HepG2 (cell line): ENCODE measurements at regions not wholly inside any gene's neighbourhood (a gene's known extent, or its start where the extent isn't known, plus 50 kb on each side); places are given as distances from the start of the nearest gene placed in this dataset.

ENCODE experiments used
- ATAC-seq: fragments of 200-7000 bp; cut with Tn5 transposase; 3 replicates; pipeline ENCODE4 v1.9.1; 2020; ENCODE audit warnings: mild to moderate bottlenecking, moderate library complexity
- BruUV-seq: library from RNA; stranded (reverse); fragments of 400-500 nt; replicated peaks from 2 replicates; lab custom pipeline; 2021; lab: Mats Ljungman, UMichigan
- CTCF ChIA-PET: fragments of 300-600 bp; formaldehyde crosslinking; extraction: SDS; loops from one replicate; lab custom pipeline; 2021; ENCODE audit warnings: low total read pairs, inconsistent platforms, low intra/inter-chr PET ratio; lab: Yijun Ruan, JAX
- POLR2A ChIA-PET: fragments of 350-600 bp; sonication (Branson Sonifier 250); formaldehyde crosslinking; loops from one replicate; lab custom pipeline; 2020; ENCODE audit warnings: antibody characterized with exemption, inconsistent platforms; lab: Yijun Ruan, JAX
- DNase-seq: peaks from one replicate; pipeline ENCODE4 v3.0.0-alpha.2; 2015; ENCODE audit warnings: low spot score
- FAIRE-seq: peaks from 3 replicates; lab custom pipeline; 2011; peaks lifted over from hg19 to GRCh38; lab: Jason Lieb, UNC
- H2AFZ ChIP-seq: one replicate; pipeline ENCODE4 v1.6.1; 2011; ENCODE audit warnings: low read length, inconsistent platforms
- H3K27ac ChIP-seq: fragments of 300-600 bp; 3 replicates; pipeline ENCODE4 v1.8.0; 2011; ENCODE audit warnings: mixed run types, mild to moderate bottlenecking, mixed read lengths, low read length, inconsistent platforms; ENCODE audit not compliant: insufficient read depth; ENCODE audit errors: extremely low read length
- H3K27me3 ChIP-seq, 2 experiments: fragments of 200-600 bp in 1 of 2; 2 replicates in 1 of 2; 3 replicates in 1 of 2; pipeline versions ENCODE4 v1.6.0 to v1.8.0; 2011; ENCODE audit warnings: low read length in 2 of 2, mild to moderate bottlenecking in 2 of 2, moderate library complexity in 2 of 2, inconsistent platforms in 1 of 2; ENCODE audit not compliant: insufficient read depth in 2 of 2, control insufficient read depth in 1 of 2
- H3K36me3 ChIP-seq, 2 experiments: fragments of 200-600 bp in 1 of 2; replicated peaks in 1 of 2; 2 replicates in 1 of 2; 3 replicates in 1 of 2; pipeline versions ENCODE4 v1.5.1 to v1.8.0; 2011; ENCODE audit warnings: low read length in 2 of 2, inconsistent platforms in 1 of 2; ENCODE audit not compliant: insufficient read depth in 2 of 2, control insufficient read depth in 1 of 2
- H3K4me1 ChIP-seq: 2 replicates; pipeline ENCODE4 v1.5.1; 2012; ENCODE audit warnings: low read length, inconsistent platforms; ENCODE audit not compliant: insufficient read depth
- H3K4me2 ChIP-seq: 2 replicates; pipeline ENCODE4 v1.6.0; 2011; ENCODE audit warnings: low read depth, low read length, inconsistent platforms
- H3K4me3 ChIP-seq, 3 experiments: fragments of 200-600 bp in 1 of 3; sonication (generic), shearing (Covaris generic) in 1 of 3; replicated peaks in 1 of 3; 2 replicates each; pipeline ENCODE4 v1.5.1; 2011 to 2016; ENCODE audit warnings: low read length in 3 of 3, inconsistent platforms in 2 of 3, low read depth in 2 of 3, mild to moderate bottlenecking in 2 of 3, control low read depth in 1 of 3, mixed read lengths in 1 of 3; ENCODE audit not compliant: insufficient read depth in 1 of 3
- H3K79me2 ChIP-seq: one replicate; pipeline ENCODE4 v1.6.1; 2011; ENCODE audit warnings: low read length, inconsistent platforms; ENCODE audit not compliant: insufficient read depth
- H3K9ac ChIP-seq: 2 replicates; pipeline ENCODE4 v1.6.0; 2011; ENCODE audit warnings: mild to moderate bottlenecking, low read depth, low read length, inconsistent platforms; ENCODE audit not compliant: insufficient read depth
- H3K9me3 ChIP-seq: 2 replicates; pipeline ENCODE4 v1.5.1; 2012; ENCODE audit warnings: mild to moderate bottlenecking, low read length
- H4K20me1 ChIP-seq: 2 replicates; pipeline ENCODE4 v1.6.0; 2011; ENCODE audit warnings: inconsistent platforms, mild to moderate bottlenecking, low read length, moderate library complexity; ENCODE audit not compliant: insufficient read depth
- ARHGAP35 ChIP-seq: sonication (generic); formaldehyde crosslinking; IDR thresholded peaks from 2 replicates; pipeline ENCODE4 v1.9.0; 2022; ENCODE audit warnings: mild to moderate bottlenecking, inconsistent platforms, moderate library complexity, missing genetic modification reagents, borderline replicate concordance
- ATF1 ChIP-seq: IDR thresholded peaks from 2 replicates; pipeline ENCODE4 v1.6.1; 2016; ENCODE audit warnings: mild to moderate bottlenecking, control low read depth
- CBX2 ChIP-seq, 2 experiments: fragments of 200-600 bp in 1 of 2; sonication (generic); formaldehyde crosslinking in 1 of 2; IDR thresholded peaks; 2 replicates each; pipeline versions ENCODE4 v1.7.0 to v1.8.1; 2018 to 2022; ENCODE audit warnings: low read depth in 2 of 2, low read length in 1 of 2, mild to moderate bottlenecking in 1 of 2, missing genetic modification reagents in 1 of 2
- ERF ChIP-seq: IDR thresholded peaks from 2 replicates; pipeline ENCODE4 v1.6.1; 2018; ENCODE audit warnings: missing biosample characterization, missing genetic modification reagents
- HDAC2 ChIP-seq: sonication (generic); formaldehyde crosslinking; IDR thresholded peaks from 2 replicates; pipeline ENCODE4 v1.4.0; 2020; ENCODE audit warnings: missing genetic modification reagents
- KAT8 ChIP-seq: IDR thresholded peaks from 2 replicates; pipeline ENCODE4 v1.6.1; 2016; ENCODE audit warnings: missing genetic modification reagents, missing compliant biosample characterization
- MAFF ChIP-seq: IDR thresholded peaks from 2 replicates; pipeline ENCODE4 v1.6.1; 2011; ENCODE audit warnings: low read depth, low read length, improper control_type of control experiment
- ZMYM2 ChIP-seq: sonication (generic); formaldehyde crosslinking; IDR thresholded peaks from 2 replicates; pipeline ENCODE4 v1.8.0; 2022; ENCODE audit warnings: mild to moderate bottlenecking, missing genetic modification reagents
- ZNF292 ChIP-seq: sonication (generic); formaldehyde crosslinking; IDR thresholded peaks from 2 replicates; pipeline ENCODE4 v1.8.1; 2022; ENCODE audit warnings: mild to moderate bottlenecking, low read depth, missing genetic modification reagents, borderline replicate concordance
- ZNF468 ChIP-seq: sonication (generic); formaldehyde crosslinking; IDR thresholded peaks from 2 replicates; pipeline ENCODE4 v1.8.0; 2022; ENCODE audit warnings: mild to moderate bottlenecking, moderate library complexity, missing genetic modification reagents
- ZNF570 ChIP-seq: sonication (generic); formaldehyde crosslinking; IDR thresholded peaks from 2 replicates; pipeline ENCODE4 v1.4.0; 2020; ENCODE audit warnings: mild to moderate bottlenecking, missing genetic modification reagents, borderline replicate concordance
- ZNF644 ChIP-seq: IDR thresholded peaks from 2 replicates; pipeline ENCODE4 v1.6.1; 2016; ENCODE audit warnings: low read depth
- ZNF761 ChIP-seq: sonication (generic); formaldehyde crosslinking; conservative IDR thresholded peaks from 2 replicates; pipeline ENCODE4 v1.4.0; 2020; ENCODE audit warnings: mild to moderate bottlenecking, missing genetic modification reagents
- ZNF782 ChIP-seq: sonication (generic); formaldehyde crosslinking; IDR thresholded peaks from 2 replicates; pipeline ENCODE4 v1.4.0; 2020; ENCODE audit warnings: missing genetic modification reagents, mild to moderate bottlenecking, borderline replicate concordance
- ZUFSP ChIP-seq: sonication (generic); formaldehyde crosslinking; IDR thresholded peaks from 2 replicates; pipeline ENCODE4 v1.9.0; 2021; ENCODE audit warnings: missing genetic modification reagents, mild to moderate bottlenecking, borderline replicate concordance
- WGBS: methylation state at CpG from one replicate; pipeline ENCODE4 v1.1.6; 2017; ENCODE audit warnings: low lambda C conversion rate; 5-methylcytosine and 5-hydroxymethylcytosine counted together
- in situ Hi-C: cut with HindIII; loops from 2 replicates; pipeline ENCODE4 v1.10.0; 2017; ENCODE audit warnings: low pct_unique_long_range_greater_than_20kb; ENCODE audit not compliant: extremely low pct_ligation_motif_present
- intact Hi-C: fragments of 100-400 bp; cut with micrococcal nuclease; formaldehyde crosslinking; loops from one replicate; pipeline ENCODE4 v1.10.0; 2022; ENCODE audit not compliant: unreplicated experiment
- TF ChIP-seq, protein P1 (sequence below): IDR thresholded peaks from 2 replicates; pipeline ENCODE4 v1.4.0; 2020; ENCODE audit warnings: mild to moderate bottlenecking, missing genetic modification reagents

DNA sequence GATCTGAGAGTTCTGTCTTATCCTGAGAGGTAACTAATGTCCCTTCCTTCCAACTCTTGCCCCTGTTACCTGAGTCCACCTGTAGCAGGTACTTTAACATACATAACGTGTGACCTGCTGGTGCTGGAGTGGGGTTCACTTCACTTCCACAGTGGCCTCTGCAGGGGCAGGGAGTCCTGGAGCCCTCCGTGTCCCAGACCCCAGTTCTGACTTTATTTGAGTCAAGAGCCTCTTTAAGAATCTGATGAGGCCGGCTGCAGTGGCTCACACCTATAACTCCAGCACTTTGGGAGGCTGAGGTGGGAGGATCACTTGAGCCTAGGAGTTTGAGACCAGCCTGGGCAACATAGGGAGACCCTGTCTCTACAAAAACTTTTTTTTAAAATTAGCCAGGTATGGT, 117.0 kb upstream of the RET start:
- H3K27ac ChIP-seq: no peak overlapping the region
- peaks cover 1 to 6% of the 10 kb centered on the region in 2 experiments; a peak in 4 of 5 replicates for H3K27me3 ChIP-seq
- 0% methylated on average over 3 of the region's 3 CpGs for WGBS
- intact Hi-C loops: no loop called here
- no peak for DNase-seq
- TF ChIP-seq ARHGAP35: no peak
- no peak for TF ChIP-seq ZNF292
- no peak for TF ChIP-seq MAFF
- TF ChIP-seq ZNF570: no peak
- TF ChIP-seq ZNF468 (CRISPR knock-in tag): no peak
- no peak for TF ChIP-seq ATF1 (CRISPR knock-in tag)
- TF ChIP-seq ZNF782: no peak
- no peak for TF ChIP-seq HDAC2 (CRISPR knock-in tag)
- TF ChIP-seq ERF (CRISPR knock-in tag): no peak
- no peak for TF ChIP-seq KAT8
- no peak for TF ChIP-seq ZNF644 (CRISPR knock-in tag)
- no peak for TF ChIP-seq ZNF761
- TF ChIP-seq, protein P1, sequence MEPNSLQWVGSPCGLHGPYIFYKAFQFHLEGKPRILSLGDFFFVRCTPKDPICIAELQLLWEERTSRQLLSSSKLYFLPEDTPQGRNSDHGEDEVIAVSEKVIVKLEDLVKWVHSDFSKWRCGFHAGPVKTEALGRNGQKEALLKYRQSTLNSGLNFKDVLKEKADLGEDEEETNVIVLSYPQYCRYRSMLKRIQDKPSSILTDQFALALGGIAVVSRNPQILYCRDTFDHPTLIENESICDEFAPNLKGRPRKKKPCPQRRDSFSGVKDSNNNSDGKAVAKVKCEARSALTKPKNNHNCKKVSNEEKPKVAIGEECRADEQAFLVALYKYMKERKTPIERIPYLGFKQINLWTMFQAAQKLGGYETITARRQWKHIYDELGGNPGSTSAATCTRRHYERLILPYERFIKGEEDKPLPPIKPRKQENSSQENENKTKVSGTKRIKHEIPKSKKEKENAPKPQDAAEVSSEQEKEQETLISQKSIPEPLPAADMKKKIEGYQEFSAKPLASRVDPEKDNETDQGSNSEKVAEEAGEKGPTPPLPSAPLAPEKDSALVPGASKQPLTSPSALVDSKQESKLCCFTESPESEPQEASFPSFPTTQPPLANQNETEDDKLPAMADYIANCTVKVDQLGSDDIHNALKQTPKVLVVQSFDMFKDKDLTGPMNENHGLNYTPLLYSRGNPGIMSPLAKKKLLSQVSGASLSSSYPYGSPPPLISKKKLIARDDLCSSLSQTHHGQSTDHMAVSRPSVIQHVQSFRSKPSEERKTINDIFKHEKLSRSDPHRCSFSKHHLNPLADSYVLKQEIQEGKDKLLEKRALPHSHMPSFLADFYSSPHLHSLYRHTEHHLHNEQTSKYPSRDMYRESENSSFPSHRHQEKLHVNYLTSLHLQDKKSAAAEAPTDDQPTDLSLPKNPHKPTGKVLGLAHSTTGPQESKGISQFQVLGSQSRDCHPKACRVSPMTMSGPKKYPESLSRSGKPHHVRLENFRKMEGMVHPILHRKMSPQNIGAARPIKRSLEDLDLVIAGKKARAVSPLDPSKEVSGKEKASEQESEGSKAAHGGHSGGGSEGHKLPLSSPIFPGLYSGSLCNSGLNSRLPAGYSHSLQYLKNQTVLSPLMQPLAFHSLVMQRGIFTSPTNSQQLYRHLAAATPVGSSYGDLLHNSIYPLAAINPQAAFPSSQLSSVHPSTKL (CRISPR knock-in tag): no peak
- TF ChIP-seq ZUFSP (CRISPR knock-in tag): no peak
- TF ChIP-seq CBX2 (IDR thresholded peaks at IDR 0.05; ENCODE audit: low read depth, low read length): no peak
- no peak for TF ChIP-seq CBX2 (CRISPR knock-in tag; IDR thresholded peaks at IDR 0.05; ENCODE audit: low read depth)
- no peak for TF ChIP-seq ZMYM2 (CRISPR knock-in tag)
- TF ChIP-seq, all 625 proteins: peak for 0
- BruUV-seq: no TSS peak
- no peak overlapping the region for H3K4me3 ChIP-seq
- H4K20me1 ChIP-seq: no peaks in the 10 kb centered on the region
- H3K79me2 ChIP-seq: no peaks in the 10 kb centered on the region
- H3K9me3 ChIP-seq: no peaks in the 10 kb centered on the region
- no peak overlapping the region for H3K9ac ChIP-seq
- no peaks in the 10 kb centered on the region for H3K36me3 ChIP-seq
- ChIA-PET CTCF (no interaction called here), POLR2A (no interaction called here)
- H3K4me2 ChIP-seq: no peak overlapping the region
- ATAC-seq (no peak), FAIRE-seq (no peak)
- no peak overlapping the region for H2AFZ ChIP-seq
- in situ Hi-C loops: no loop called here
- no peaks in the 10 kb centered on the region for H3K4me1 ChIP-seq
